ENCODE measurements at regions not wholly inside any gene's neighbourhood (a gene's known extent, or its start where the extent isn't known, plus 50 kb on each side); places are given as distances from the start of the nearest gene placed in this dataset.

GRCh38 chr10:10456856-10457255 lies 560.8 kb upstream of the CELF2 start:
- Mint-ChIP-seq H3K4me1 (ENCODE audit: low read depth, unreplicated experiment) (no peaks in the 10 kb centered on the region), H3K4me3 (ENCODE audit: unreplicated experiment) (no peak overlapping the region), H3K27ac (ENCODE audit: unreplicated experiment) (no peak overlapping the region), H3K9me3 (ENCODE audit: unreplicated experiment) (no peaks in the 10 kb centered on the region), H3K36me3 (ENCODE audit: unreplicated experiment) (no peaks in the 10 kb centered on the region), H3K27me3 (ENCODE audit: unreplicated experiment) (no peaks in the 10 kb centered on the region)
- TF ChIP-seq CTCF (IDR thresholded peaks at IDR 0.05; ENCODE audit: partially characterized antibody, unreplicated experiment), result no peak
- DNase-seq, result no peak

- no peak for TF ChIP-seq CTCF (IDR thresholded peaks at IDR 0.05; ENCODE audit: partially characterized antibody, unreplicated experiment)
- Mint-ChIP-seq H3K27me3 (ENCODE audit: unreplicated experiment) (no peaks in the 10 kb centered on the region), H3K27ac (ENCODE audit: unreplicated experiment) (no peak overlapping the region), H3K4me1 (ENCODE audit: low read depth, unreplicated experiment) (no peaks in the 10 kb centered on the region), H3K9me3 (ENCODE audit: unreplicated experiment) (no peaks in the 10 kb centered on the region), H3K4me3 (ENCODE audit: unreplicated experiment) (no peak overlapping the region), H3K36me3 (ENCODE audit: unreplicated experiment) (no peaks in the 10 kb centered on the region)
- no peak for DNase-seq
Observed at GRCh38 chr10:10460451-10460850, 557.2 kb upstream of the CELF2 start.

GRCh38 chr10:10462151-10462941 lies 555.3 kb upstream of the CELF2 start:
- Mint-ChIP-seq H3K9me3 (ENCODE audit: unreplicated experiment) (no peaks in the 10 kb centered on the region), H3K27ac (ENCODE audit: unreplicated experiment) (no peak overlapping the region), H3K4me1 (ENCODE audit: low read depth, unreplicated experiment) (no peaks in the 10 kb centered on the region), H3K36me3 (ENCODE audit: unreplicated experiment) (no peaks in the 10 kb centered on the region), H3K27me3 (ENCODE audit: unreplicated experiment) (no peaks in the 10 kb centered on the region), H3K4me3 (ENCODE audit: unreplicated experiment) (no peak overlapping the region)
- TF ChIP-seq CTCF (IDR thresholded peaks at IDR 0.05; ENCODE audit: partially characterized antibody, unreplicated experiment), result no peak
- no peak for DNase-seq

GRCh38 chr10:10471758-10472157 lies 545.9 kb upstream of the CELF2 start:
- H3K27ac Mint-ChIP-seq (ENCODE audit: unreplicated experiment), result no peak overlapping the region
- no peak for DNase-seq
- peaks cover 6% of the 10 kb centered on the region for H3K36me3 Mint-ChIP-seq (ENCODE audit: unreplicated experiment)
- H3K4me3 Mint-ChIP-seq (ENCODE audit: unreplicated experiment), result no peak overlapping the region
- no peak for TF ChIP-seq CTCF (IDR thresholded peaks at IDR 0.05; ENCODE audit: partially characterized antibody, unreplicated experiment)
- H3K4me1 Mint-ChIP-seq (ENCODE audit: low read depth, unreplicated experiment), result no peaks in the 10 kb centered on the region
- H3K27me3 Mint-ChIP-seq (ENCODE audit: unreplicated experiment), result no peaks in the 10 kb centered on the region
- peaks cover 2% of the 10 kb centered on the region for H3K9me3 Mint-ChIP-seq (ENCODE audit: unreplicated experiment)

- no peak overlapping the region for H3K27ac Mint-ChIP-seq (ENCODE audit: unreplicated experiment)
- H3K36me3 Mint-ChIP-seq (ENCODE audit: unreplicated experiment), result peaks cover 6% of the 10 kb centered on the region
- H3K9me3 Mint-ChIP-seq (ENCODE audit: unreplicated experiment), result peaks cover 2% of the 10 kb centered on the region
- TF ChIP-seq CTCF (IDR thresholded peaks at IDR 0.05; ENCODE audit: partially characterized antibody, unreplicated experiment), result no peak
- no peaks in the 10 kb centered on the region for H3K27me3 Mint-ChIP-seq (ENCODE audit: unreplicated experiment)
- DNase-seq, result no peak
- no peaks in the 10 kb centered on the region for H3K4me1 Mint-ChIP-seq (ENCODE audit: low read depth, unreplicated experiment)
- no peak overlapping the region for H3K4me3 Mint-ChIP-seq (ENCODE audit: unreplicated experiment)
Observed at GRCh38 chr10:10475812-10476211, 541.9 kb upstream of the CELF2 start.
